HL-60 (cell line): ENCODE measurements at regions not wholly inside any gene's neighbourhood (a gene's known extent, or its start where the extent isn't known, plus 50 kb on each side); places are given as distances from the start of the nearest gene placed in this dataset.

Experiments
- GABPA ChIP-seq: IDR thresholded peaks from 2 replicates; pipeline ENCODE4 v1.6.1; 2012; ENCODE audit warnings: low read depth
- POLR2AphosphoS5 ChIP-seq: IDR thresholded peaks from 2 replicates; pipeline ENCODE4 v1.6.1; 2012; ENCODE audit warnings: low read depth
- SPI1 ChIP-seq: IDR thresholded peaks from 2 replicates; pipeline ENCODE4 v1.6.1; 2012; ENCODE audit warnings: low read depth, mild to moderate bottlenecking, borderline replicate concordance
- TF ChIP-seq, protein P1 (sequence below): IDR thresholded peaks from one replicate; pipeline ENCODE4 v1.5.1; 2011; ENCODE audit warnings: low read length, control low read depth, inconsistent platforms; ENCODE audit not compliant: insufficient read depth
- TF ChIP-seq, protein P2 (sequence below): IDR thresholded peaks from 2 replicates; pipeline ENCODE4 v1.6.1; 2012; ENCODE audit warnings: low read depth; ENCODE audit not compliant: insufficient replicate concordance

DNA sequence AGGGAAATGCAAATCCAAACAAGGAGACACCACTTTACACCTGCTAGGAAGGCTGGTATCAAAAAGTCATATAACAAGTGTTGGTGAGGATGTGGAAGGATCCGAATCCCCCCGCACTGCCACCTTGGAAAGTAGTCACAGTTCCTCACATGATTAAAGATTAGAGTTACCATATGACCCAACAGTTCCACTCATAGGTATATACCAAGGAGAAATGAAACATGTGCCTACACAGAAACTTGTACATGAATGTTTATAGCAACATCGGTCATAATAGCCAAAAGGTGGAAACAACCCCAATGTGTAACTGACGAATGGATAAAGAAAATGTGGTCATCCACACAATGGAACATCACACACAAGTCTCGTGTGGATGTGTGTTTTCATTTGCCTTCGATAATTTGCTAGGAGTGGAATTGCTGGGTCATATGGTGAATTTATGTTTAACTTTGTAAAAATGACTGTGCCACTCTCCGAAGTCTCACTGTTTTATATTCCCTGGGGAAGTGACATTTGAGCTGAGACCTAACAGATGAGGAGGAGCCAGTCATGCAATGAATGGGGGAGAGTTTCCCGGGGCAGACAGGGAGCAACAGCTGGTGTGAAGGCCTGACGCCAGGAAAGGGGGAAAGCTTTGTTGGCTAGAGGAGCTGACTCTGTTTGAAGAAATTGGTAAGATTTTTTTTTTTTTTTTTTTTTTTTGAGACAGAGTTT, 125.9 kb upstream of the MLN start:
- TF ChIP-seq, protein P1, sequence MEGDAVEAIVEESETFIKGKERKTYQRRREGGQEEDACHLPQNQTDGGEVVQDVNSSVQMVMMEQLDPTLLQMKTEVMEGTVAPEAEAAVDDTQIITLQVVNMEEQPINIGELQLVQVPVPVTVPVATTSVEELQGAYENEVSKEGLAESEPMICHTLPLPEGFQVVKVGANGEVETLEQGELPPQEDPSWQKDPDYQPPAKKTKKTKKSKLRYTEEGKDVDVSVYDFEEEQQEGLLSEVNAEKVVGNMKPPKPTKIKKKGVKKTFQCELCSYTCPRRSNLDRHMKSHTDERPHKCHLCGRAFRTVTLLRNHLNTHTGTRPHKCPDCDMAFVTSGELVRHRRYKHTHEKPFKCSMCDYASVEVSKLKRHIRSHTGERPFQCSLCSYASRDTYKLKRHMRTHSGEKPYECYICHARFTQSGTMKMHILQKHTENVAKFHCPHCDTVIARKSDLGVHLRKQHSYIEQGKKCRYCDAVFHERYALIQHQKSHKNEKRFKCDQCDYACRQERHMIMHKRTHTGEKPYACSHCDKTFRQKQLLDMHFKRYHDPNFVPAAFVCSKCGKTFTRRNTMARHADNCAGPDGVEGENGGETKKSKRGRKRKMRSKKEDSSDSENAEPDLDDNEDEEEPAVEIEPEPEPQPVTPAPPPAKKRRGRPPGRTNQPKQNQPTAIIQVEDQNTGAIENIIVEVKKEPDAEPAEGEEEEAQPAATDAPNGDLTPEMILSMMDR = no peak
- TF ChIP-seq SPI1 (no peak), POLR2AphosphoS5 (no peak), GABPA (no peak)
- TF ChIP-seq, protein P2, sequence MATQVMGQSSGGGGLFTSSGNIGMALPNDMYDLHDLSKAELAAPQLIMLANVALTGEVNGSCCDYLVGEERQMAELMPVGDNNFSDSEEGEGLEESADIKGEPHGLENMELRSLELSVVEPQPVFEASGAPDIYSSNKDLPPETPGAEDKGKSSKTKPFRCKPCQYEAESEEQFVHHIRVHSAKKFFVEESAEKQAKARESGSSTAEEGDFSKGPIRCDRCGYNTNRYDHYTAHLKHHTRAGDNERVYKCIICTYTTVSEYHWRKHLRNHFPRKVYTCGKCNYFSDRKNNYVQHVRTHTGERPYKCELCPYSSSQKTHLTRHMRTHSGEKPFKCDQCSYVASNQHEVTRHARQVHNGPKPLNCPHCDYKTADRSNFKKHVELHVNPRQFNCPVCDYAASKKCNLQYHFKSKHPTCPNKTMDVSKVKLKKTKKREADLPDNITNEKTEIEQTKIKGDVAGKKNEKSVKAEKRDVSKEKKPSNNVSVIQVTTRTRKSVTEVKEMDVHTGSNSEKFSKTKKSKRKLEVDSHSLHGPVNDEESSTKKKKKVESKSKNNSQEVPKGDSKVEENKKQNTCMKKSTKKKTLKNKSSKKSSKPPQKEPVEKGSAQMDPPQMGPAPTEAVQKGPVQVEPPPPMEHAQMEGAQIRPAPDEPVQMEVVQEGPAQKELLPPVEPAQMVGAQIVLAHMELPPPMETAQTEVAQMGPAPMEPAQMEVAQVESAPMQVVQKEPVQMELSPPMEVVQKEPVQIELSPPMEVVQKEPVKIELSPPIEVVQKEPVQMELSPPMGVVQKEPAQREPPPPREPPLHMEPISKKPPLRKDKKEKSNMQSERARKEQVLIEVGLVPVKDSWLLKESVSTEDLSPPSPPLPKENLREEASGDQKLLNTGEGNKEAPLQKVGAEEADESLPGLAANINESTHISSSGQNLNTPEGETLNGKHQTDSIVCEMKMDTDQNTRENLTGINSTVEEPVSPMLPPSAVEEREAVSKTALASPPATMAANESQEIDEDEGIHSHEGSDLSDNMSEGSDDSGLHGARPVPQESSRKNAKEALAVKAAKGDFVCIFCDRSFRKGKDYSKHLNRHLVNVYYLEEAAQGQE = no peak
